GM21737 (cell line): ENCODE measurements at regions not wholly inside any gene's neighbourhood (a gene's known extent, or its start where the extent isn't known, plus 50 kb on each side); places are given as distances from the start of the nearest gene placed in this dataset.

Experiments used
- ATAC-seq: cut with Tn5 transposase; IDR thresholded peaks from one replicate; pipeline ENCODE4 v1.9.1; 2021; ENCODE audit warnings: mild to moderate bottlenecking, moderate library complexity; ENCODE audit not compliant: unreplicated experiment

GRCh38 chr12:93173178-93173957 is 204.4 kb upstream of the NUDT4 start:
- ATAC-seq: no peak

- no peak for ATAC-seq
Observed at GRCh38 chr12:93174048-93174447, 203.7 kb upstream of the NUDT4 start.

GRCh38 chr12:93174473-93174872 is 203.3 kb upstream of the NUDT4 start:
- ATAC-seq: no peak

DNA sequence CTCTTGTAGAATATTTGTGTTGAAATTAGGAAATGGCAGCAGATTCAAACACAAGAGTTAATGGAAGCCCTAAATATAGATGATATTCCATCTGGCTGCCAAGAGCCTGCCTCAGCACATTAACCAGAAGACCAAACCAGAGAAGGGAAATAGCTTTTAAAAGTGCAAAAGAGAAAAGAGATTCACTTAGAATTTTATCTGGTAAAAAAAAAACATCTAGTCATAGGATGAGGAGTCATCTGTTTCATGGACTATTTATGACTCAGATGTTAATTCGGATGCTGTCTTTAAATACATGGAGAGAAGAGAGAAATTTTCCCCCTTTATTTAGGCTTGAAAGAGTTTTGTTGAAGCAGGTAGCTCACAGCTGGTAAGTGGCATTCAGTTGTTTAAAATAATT is 201.6 kb upstream of the NUDT4 start:
- no peak for ATAC-seq

DNA sequence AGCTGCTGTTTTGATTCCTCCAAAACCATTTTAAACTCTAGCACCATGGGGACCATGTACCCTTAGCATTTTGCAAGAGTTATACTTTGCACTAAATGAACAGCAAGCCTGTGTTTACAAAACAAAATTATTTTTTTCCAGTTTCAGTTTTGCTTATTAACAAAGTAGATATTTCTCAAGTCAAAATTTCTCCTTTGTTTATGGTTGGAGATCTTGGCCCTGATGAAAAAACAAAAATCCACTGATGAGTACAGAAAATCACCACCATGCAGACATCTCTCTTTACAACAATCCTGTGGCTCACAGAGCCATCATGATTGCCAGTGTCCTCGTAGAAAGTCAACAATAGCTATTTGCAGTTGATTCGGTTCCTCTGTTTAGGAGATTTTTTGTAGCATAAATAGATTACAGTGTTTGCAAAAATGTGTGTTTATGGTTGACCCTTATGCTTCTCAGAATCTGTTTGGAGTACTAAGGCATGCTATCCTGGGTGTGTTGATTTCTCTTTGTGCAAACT is 201.1 kb upstream of the NUDT4 start:
- ATAC-seq: no peak

GRCh38 chr12:93177208-93178153 is 200.2 kb upstream of the NUDT4 start:
- no peak for ATAC-seq

DNA sequence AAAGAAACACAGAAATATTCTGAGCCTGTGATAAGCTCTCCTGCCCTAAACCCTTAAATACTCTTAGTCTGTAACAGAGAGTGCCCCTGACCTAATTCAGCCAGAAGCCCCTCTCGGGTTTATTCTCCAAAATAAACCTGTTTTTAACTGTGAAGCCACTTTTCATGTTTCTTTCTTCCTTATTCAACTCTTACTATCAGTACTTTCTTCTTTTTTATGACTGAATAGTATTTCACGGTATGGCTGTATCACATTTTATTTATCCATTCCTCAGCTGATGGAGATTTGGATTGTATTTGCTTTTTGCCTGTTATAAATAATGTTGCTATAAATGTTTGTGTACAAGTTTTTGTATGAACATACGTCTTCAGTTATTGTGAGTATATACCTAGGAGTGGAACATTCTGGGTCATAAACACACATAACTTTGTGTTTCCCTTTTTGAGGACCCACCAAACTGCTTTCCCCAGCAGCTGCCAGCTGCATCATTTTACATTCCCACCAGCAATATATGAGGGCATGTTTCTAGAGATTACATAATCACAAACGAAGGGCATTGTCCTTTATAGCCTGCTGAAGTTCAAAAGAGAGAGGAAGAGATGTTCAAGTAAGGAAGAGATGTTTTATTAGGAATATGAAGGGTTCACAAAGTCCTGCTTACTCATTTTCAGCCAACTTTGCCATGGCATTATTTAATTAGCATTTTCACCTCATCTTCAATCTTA is 199.4 kb upstream of the NUDT4 start:
- ATAC-seq: no peak

DNA sequence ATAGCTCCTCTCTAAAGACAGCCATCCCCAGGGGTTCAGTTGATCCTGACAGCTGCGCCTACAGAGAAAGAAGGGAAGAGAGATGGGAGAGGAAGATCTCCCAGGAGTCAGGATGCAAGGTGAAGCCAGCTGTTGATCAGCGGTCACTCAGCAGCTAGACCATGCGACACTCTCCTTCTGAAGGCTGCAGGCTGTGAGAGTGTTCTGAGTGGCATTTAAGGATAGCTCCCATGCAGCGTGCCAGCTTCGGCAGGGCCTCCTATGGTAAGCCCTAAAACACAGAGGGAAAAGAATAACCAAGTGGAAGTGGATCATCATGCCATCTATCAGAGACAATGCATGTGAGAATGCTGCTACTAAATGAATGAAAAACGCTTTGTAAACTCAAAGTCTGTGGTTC is 197.9 kb upstream of the NUDT4 start:
- ATAC-seq: no peak

DNA sequence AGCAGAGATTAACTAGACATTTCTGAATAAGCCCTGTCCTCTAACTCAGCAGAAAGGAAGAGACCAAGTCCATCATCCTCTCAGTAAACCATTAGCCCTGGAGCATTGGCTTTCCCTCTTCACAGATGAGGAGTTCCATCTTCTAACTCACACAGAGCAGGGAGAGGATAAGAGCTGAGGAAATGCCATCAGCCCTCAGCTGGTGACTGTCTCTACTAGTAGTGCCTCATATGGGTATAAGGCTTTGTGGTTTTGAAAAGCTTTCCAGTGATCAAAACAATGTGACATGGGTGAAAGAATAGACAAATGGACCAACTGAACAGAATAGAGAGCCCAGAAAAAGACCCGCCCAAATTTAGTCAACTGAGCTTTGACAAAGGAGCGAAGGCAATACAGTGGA is 197.2 kb upstream of the NUDT4 start:
- no peak for ATAC-seq

DNA sequence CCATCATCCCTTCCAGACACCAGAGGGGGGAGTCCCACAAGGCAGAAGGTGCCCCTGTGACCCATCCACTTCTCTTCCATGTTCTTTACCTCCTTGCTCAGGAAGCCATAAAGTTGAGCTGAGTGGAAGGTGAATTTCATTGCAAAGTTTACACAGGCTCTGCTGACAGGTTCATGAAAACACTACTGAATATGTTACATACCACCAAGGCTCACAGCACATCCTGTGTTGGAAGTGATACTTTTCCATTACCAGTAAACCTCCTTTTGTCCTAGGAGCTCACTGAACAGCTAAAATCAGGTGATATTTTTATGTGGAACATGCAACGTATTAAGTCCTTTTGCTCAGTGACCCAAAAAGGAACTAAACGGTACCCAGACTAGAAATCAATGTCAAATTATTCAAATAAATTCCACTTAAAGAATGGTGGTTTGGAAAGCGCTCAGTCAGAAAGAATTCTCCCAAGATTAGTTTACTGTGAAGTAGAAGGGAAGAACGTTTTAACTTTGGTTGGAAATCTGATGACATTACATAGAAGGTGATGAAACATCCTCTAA is 196.2 kb upstream of the NUDT4 start:
- ATAC-seq: no peak

- ATAC-seq: peak; percentile 88
Observed at GRCh38 chr12:93183940-93184671, 193.6 kb upstream of the NUDT4 start.

GRCh38 chr12:93184672-93185368 is 192.9 kb upstream of the NUDT4 start:
- no peak for ATAC-seq

- no peak for ATAC-seq
Observed at GRCh38 chr12:93185369-93185741, 192.4 kb upstream of the NUDT4 start.

DNA sequence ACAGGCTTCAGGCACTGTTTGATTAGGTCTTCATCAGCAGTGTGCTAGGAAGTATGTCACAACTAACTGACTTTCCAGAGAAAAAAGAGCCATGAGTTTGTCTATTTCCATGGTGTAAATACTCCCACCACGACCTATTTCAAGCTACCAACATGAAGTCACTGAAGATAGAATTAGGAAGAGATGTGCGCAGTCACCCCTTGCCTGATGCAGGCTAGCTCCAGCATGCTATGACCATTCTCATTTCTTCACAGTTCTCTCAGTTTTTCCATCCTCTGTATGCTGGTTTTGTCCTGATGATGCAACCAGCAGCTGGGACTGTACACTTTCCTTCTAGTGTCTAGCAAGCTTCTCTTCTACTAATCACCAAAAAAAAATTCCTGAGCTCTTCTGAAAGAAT is 191.6 kb upstream of the NUDT4 start:
- ATAC-seq: no peak

DNA sequence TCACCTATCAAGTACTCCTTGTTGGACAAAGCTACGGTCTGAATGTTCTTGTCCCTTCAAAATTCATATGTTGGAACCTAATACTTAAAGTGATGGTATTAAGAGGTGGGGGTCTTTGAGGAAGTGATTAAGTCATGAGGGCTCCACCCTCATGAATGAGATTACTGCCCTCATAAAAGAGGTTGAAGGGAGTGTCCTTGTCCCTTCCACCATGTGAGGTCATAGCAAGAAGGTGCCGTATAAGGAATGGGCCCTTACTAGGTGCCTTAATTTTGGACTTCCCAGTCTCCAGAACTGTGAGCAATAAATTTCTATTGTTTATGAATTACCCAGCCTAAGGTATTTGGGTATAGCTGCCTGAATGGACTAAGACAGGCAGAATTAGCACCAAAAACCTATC is 191.1 kb upstream of the NUDT4 start:
- ATAC-seq: no peak

DNA sequence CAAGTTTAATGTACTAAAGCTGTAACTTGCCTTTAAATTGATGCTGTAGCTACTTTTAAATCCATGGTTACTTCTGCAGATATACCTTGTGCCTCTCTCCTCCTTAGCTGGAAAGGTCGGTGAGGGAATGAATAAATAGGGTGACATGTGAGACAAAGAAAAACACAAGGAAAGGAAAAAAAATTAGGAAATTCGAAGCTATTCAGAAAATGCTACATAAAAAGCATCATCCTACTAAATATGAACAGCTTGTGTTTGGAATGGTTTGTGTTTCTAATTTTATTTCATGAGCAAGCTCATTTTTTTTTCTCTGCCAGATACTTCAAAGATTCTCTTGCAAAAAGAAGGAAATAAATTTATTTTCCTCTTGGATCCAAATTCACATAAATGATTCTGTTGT is 186.3 kb upstream of the NUDT4 start:
- ATAC-seq: no peak

DNA sequence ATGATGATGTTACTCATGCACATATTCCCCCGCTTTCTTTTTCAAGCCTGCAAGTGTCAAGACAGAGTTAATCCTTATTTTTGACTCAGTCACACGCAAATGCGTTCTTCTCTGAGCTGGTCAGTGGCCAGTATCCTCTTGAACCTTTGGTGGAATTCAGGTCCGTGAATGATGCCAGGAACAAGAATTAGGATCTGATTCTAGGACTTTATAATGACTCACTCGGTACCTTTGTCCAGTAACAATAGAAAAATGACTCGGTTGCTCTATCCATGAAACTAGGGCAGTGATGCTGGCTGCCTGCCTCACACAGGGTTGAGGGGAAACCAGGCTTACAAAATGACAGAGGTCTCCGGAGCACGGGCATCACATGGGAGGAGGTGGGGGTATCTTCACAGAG is 185.8 kb upstream of the NUDT4 start:
- no peak for ATAC-seq

DNA sequence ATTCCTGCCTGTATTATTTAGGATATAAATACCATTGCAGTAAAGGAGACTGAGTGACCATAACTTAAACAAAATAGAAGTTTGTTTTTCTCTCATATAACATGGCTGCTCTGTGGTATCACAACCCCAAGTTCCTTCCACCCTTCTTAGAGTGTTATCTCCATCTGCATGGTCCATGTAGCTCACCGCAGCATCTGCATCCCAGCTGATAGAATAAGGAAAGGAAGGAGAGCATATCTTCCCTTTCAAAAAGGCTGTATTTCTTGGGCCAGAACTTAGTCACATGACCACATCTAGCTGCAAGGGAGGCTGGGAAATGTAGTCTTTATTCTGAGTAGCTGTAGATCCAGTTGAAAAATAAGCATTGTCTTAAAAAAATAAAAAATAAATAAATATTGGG is 184.8 kb upstream of the NUDT4 start:
- no peak for ATAC-seq

GRCh38 chr12:93195511-93195910 is 182.2 kb upstream of the NUDT4 start:
- no peak for ATAC-seq
